Spleen (tissue), 7 donors: ENCODE measurements at regions not wholly inside any gene's neighbourhood (a gene's known extent, or its start where the extent isn't known, plus 50 kb on each side); places are given as distances from the start of the nearest gene placed in this dataset.

Experiments used
- CTCF ChIP-seq, 11 experiments: fragments of 200-600 bp in 7 of 11; fragments of 450-650 bp in 4 of 11; sonication (generic) in 4 of 11; IDR thresholded peaks in 8 of 11; conservative IDR thresholded peaks in 3 of 11; 1 replicate in 7 of 11; 2 replicates in 4 of 11; pipeline versions ENCODE4 v1.4.0 to v1.8.0; 2016 to 2021; ENCODE audit warnings: antibody characterized with exemption in 11 of 11, inconsistent platforms in 4 of 11, mild to moderate bottlenecking in 1 of 11
- POLR2AphosphoS5 ChIP-seq, 3 donors: sonication (generic); formaldehyde crosslinking; IDR thresholded peaks; one replicate each; pipeline ENCODE4 v1.5.1; 2017; ENCODE audit warnings: antibody characterized with exemption in 3 of 3
- donor health status: DM: no; HTN: no; CAD: no; lungs with moderate emphysema.
- donor health status: DM: no; HTN: no; CAD: no.
- donor health status: DM: no; HTN: no; CAD: no.

GRCh38 chr13:47790755-47791154 is 210.3 kb downstream of the SUCLA2 start:
- TF ChIP-seq CTCF (IDR thresholded peaks at IDR 0.05 in 8 of 11, conservative IDR thresholded peaks at IDR 0.05 in 3 of 11) (no peak), POLR2AphosphoS5 (IDR thresholded peaks at IDR 0.05) (no peak)
